Left lung (tissue), 4 donors: ENCODE measurements at regions not wholly inside any gene's neighbourhood (a gene's known extent, or its start where the extent isn't known, plus 50 kb on each side); places are given as distances from the start of the nearest gene placed in this dataset.

Experiments
- ATAC-seq: fragments of 200-7000 bp; cut with Tn5 transposase; one replicate; pipeline ENCODE4 v1.9.1; 2020; ENCODE audit warnings: moderate library complexity
- DNase-seq, 4 donors: peaks; one replicate each; pipeline ENCODE4 v3.0.0-alpha.2; 2013 to 2020
- H3K27ac ChIP-seq, 2 donors: fragments of 200-600 bp; sonication (generic) in 1 of 2; one replicate each; pipeline versions ENCODE4 v1.5.0 to v1.8.0; 2020 to 2021
- H3K27me3 ChIP-seq, 2 donors: fragments of 200-600 bp; sonication (generic) in 1 of 2; one replicate each; pipeline versions ENCODE4 v1.5.0 to v1.8.0; 2020 to 2021
- H3K36me3 ChIP-seq, 2 donors: fragments of 200-600 bp; sonication (generic) in 1 of 2; one replicate each; pipeline versions ENCODE4 v1.5.0 to v1.8.0; 2020 to 2021
- H3K4me1 ChIP-seq, 2 donors: fragments of 200-600 bp; one replicate each; pipeline ENCODE4 v1.8.0; 2021
- H3K4me3 ChIP-seq, 2 donors: fragments of 200-600 bp; sonication (generic) in 1 of 2; one replicate each; pipeline versions ENCODE4 v1.5.0 to v1.8.0; 2020 to 2021; ENCODE audit warnings: mild to moderate bottlenecking in 1 of 2
- H3K9me3 ChIP-seq, 2 donors: fragments of 200-600 bp; sonication (generic) in 1 of 2; one replicate each; pipeline versions ENCODE4 v1.5.0 to v1.8.0; 2020 to 2021
- intact Hi-C, 2 donors: fragments of 100-400 bp; cut with DNase I; formaldehyde crosslinking; loops; one replicate each; pipeline versions ENCODE4 v1.11.2 to v1.14.2; 2022
- TF ChIP-seq, protein P1 (sequence below), 2 donors: fragments of 200-600 bp; sonication (generic) in 1 of 2; IDR thresholded peaks; one replicate each; pipeline versions ENCODE4 v1.5.0 to v1.8.0; 2021; ENCODE audit warnings: antibody characterized with exemption in 2 of 2
- donor health status: DM: no; HTN: yes; CAD: no.
- donor health status: DM: no; HTN: no; CAD: no.

DNA sequence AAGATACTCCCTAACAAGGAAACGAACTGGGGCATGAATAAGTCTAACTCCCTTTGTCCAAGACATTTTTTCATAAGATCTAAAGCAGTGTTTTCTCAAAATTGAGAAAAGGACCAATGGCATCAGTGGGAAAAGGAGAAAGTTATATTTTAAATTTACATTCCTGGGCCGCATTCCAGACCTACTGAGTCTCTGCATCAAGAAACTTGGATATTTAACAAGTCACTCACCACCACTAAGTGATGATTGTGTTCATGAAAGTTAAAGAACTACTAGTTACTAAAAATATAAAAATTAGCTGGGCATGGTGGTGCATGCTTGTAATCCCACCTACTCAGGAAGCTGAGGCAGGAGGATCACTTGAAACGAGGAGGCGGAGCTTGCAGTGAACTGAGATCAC, 149.6 kb upstream of the MEOX2 start:
- ATAC-seq (no peak), DNase-seq (no peak)
- no peaks in the 10 kb centered on the region for H3K4me1 ChIP-seq
- intact Hi-C loops = no loop called here
- H3K4me3 ChIP-seq = no peak overlapping the region
- TF ChIP-seq, protein P1, sequence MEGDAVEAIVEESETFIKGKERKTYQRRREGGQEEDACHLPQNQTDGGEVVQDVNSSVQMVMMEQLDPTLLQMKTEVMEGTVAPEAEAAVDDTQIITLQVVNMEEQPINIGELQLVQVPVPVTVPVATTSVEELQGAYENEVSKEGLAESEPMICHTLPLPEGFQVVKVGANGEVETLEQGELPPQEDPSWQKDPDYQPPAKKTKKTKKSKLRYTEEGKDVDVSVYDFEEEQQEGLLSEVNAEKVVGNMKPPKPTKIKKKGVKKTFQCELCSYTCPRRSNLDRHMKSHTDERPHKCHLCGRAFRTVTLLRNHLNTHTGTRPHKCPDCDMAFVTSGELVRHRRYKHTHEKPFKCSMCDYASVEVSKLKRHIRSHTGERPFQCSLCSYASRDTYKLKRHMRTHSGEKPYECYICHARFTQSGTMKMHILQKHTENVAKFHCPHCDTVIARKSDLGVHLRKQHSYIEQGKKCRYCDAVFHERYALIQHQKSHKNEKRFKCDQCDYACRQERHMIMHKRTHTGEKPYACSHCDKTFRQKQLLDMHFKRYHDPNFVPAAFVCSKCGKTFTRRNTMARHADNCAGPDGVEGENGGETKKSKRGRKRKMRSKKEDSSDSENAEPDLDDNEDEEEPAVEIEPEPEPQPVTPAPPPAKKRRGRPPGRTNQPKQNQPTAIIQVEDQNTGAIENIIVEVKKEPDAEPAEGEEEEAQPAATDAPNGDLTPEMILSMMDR (IDR thresholded peaks at IDR 0.05) = no peak
- no peaks in the 10 kb centered on the region for H3K27me3 ChIP-seq
- H3K27ac ChIP-seq = no peak overlapping the region
- no peaks in the 10 kb centered on the region for H3K9me3 ChIP-seq
- no peaks in the 10 kb centered on the region for H3K36me3 ChIP-seq

- H3K36me3 ChIP-seq = no peaks in the 10 kb centered on the region
- H3K27ac ChIP-seq = no peak overlapping the region
- H3K9me3 ChIP-seq = no peaks in the 10 kb centered on the region
- no peaks in the 10 kb centered on the region for H3K4me1 ChIP-seq
- intact Hi-C loops = no loop called here
- TF ChIP-seq, protein P1 (IDR thresholded peaks at IDR 0.05) = no peak
- DNase-seq (no peak), ATAC-seq (no peak)
- H3K4me3 ChIP-seq = no peak overlapping the region
- H3K27me3 ChIP-seq = no peaks in the 10 kb centered on the region
Measured at GRCh38 chr7:15834446-15834845, 148.0 kb upstream of the MEOX2 start.

DNA sequence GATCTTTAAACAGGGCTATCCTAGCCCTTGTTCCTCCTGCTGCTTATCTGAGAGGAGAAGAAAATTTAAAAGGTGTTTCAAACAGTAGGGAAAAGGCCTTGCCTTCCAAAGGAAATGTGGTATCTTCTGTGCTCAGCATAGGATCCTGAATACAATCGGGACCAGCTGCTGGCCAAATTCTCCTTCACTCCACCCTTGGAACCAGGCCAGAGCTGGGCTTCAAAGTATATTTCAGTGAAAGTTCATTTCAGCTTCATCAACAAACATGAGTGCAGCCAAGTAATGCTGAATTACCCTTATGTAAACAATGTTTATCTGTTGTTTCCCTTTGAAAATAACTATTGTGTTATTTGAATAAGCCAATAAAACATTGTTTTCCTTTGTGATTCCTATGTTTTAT, 146.5 kb upstream of the MEOX2 start:
- H3K36me3 ChIP-seq = no peaks in the 10 kb centered on the region
- ATAC-seq (no peak), DNase-seq (peak in 1 of 4 donors; percentile 85)
- H3K9me3 ChIP-seq = no peaks in the 10 kb centered on the region
- H3K4me3 ChIP-seq = no peak overlapping the region
- no peaks in the 10 kb centered on the region for H3K27me3 ChIP-seq
- TF ChIP-seq, protein P1 (IDR thresholded peaks at IDR 0.05) = no peak
- intact Hi-C loops = no loop called here
- no peaks in the 10 kb centered on the region for H3K4me1 ChIP-seq
- H3K27ac ChIP-seq = peak overlapping the region in 1 of 2 donors; percentile 13

- Histone ChIP-seq H3K27me3 (no peaks in the 10 kb centered on the region), H3K9me3 (no peaks in the 10 kb centered on the region), H3K4me3 (no peak overlapping the region), H3K4me1 (no peaks in the 10 kb centered on the region), H3K27ac (no peak overlapping the region), H3K36me3 (no peaks in the 10 kb centered on the region)
- TF ChIP-seq, protein P1 (IDR thresholded peaks at IDR 0.05) = no peak
- intact Hi-C loops = no loop called here
- DNase-seq = no peak
- ATAC-seq = no peak
Measured at GRCh38 chr7:15831606-15832005, 145.1 kb upstream of the MEOX2 start.

DNA sequence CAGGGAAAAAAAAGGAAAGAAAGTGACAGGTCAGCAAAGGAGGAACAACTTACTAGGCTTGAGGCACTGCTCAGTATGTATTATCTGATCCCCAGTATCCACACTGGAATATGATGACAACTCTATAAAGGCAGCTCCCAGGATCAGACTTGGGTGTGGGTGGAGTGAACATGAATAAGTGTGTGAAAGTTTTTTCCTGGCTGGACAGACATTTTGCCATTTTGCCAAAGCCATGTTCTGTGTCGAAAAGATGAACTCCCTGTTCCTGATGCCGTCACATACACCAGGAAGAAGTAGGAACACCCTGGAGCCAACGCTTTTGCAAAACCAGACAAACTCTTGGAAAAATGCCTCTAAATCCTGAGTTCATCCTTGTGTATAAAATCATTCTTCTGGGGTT, 143.2 kb upstream of the MEOX2 start:
- intact Hi-C loops = no loop called here
- Histone ChIP-seq H3K27me3 (no peaks in the 10 kb centered on the region), H3K36me3 (no peaks in the 10 kb centered on the region), H3K27ac (peak overlapping the region in 1 of 2 donors; percentile 0), H3K4me3 (no peak overlapping the region), H3K9me3 (no peaks in the 10 kb centered on the region), H3K4me1 (no peaks in the 10 kb centered on the region)
- DNase-seq (no peak), ATAC-seq (peak; percentile 49)
- TF ChIP-seq, protein P1 (IDR thresholded peaks at IDR 0.05) = no peak
